Right lobe of liver (tissue), 6 donors: ENCODE measurements at regions not wholly inside any gene's neighbourhood (a gene's known extent, or its start where the extent isn't known, plus 50 kb on each side); places are given as distances from the start of the nearest gene placed in this dataset.
"Not testable (repeated sequence)": the region's sequence is repeated elsewhere in the genome, so short reads cannot be mapped to it uniquely, and the experiment has no call there.

Source experiments
- ATAC-seq, 4 donors: fragments of 200-7000 bp; cut with Tn5 transposase; one replicate each; pipeline ENCODE4 v1.9.1; 2020; ENCODE audit warnings: mild to moderate bottlenecking in 4 of 4, moderate library complexity in 4 of 4
- DNase-seq, 3 donors: peaks; one replicate each; pipeline ENCODE4 v3.0.0-alpha.2; 2020
- H3K27ac ChIP-seq, 3 donors: fragments of 200-600 bp; one replicate each; pipeline ENCODE4 v1.8.0; 2022
- H3K27me3 ChIP-seq, 2 donors: fragments of 200-600 bp; one replicate each; pipeline ENCODE4 v1.8.0; 2022
- H3K36me3 ChIP-seq, 4 donors: fragments of 200-600 bp; sonication (generic) in 1 of 4; one replicate each; pipeline versions ENCODE4 v1.5.1 to v1.8.0; 2017 to 2022; ENCODE audit warnings: control low read depth in 1 of 4
- H3K4me1 ChIP-seq, 4 donors: fragments of 200-600 bp; sonication (generic) in 1 of 4; one replicate each; pipeline versions ENCODE4 v1.5.1 to v1.8.0; 2017 to 2022; ENCODE audit warnings: control low read depth in 1 of 4
- H3K4me3 ChIP-seq, 3 donors: fragments of 200-600 bp; one replicate each; pipeline ENCODE4 v1.8.0; 2022
- H3K9me3 ChIP-seq, 4 donors: fragments of 200-600 bp; sonication (generic) in 1 of 4; one replicate each; pipeline versions ENCODE4 v1.5.1 to v1.8.0; 2017 to 2022; ENCODE audit warnings: control low read depth in 1 of 4
- CTCF ChIP-seq, 4 donors: fragments of 200-600 bp in 3 of 4; fragments of 450-650 bp in 1 of 4; IDR thresholded peaks; one replicate each; pipeline versions ENCODE4 v1.5.1 to v1.8.0; 2016 to 2022; ENCODE audit warnings: antibody characterized with exemption in 4 of 4, mild to moderate bottlenecking in 2 of 4
- POLR2A ChIP-seq: fragments of 450-650 bp; IDR thresholded peaks from one replicate; pipeline ENCODE4 v1.6.1; 2017; ENCODE audit warnings: antibody characterized with exemption, mild to moderate bottlenecking
- WGBS: methylation state at CpG from one replicate; pipeline ENCODE4 v1.1.6; 2018; ENCODE audit warnings: low coverage, low lambda C conversion rate; ENCODE audit not compliant: insufficient coverage; ENCODE audit errors: missing lambda C conversion rate; 5-methylcytosine and 5-hydroxymethylcytosine counted together
- intact Hi-C, 2 donors: fragments of 100-400 bp; cut with DNase I; formaldehyde crosslinking; loops; one replicate each; pipeline versions ENCODE4 v1.11.2 to v1.14.1; 2022
- donor health status: DM: no; HTN: yes; CAD: no.
- donor health status: DM: no; HTN: no; CAD: no.
- donor health status: DM: no; HTN: no; CAD: no.
- donor health status: DM: no; HTN: yes; CAD: no.
- donor health status: DM: no; HTN: yes; CAD: no.

- no peaks in the 10 kb centered on the region for H3K4me1 ChIP-seq
- no peak for ATAC-seq
- no peak overlapping the region for H3K27ac ChIP-seq
- H3K27me3 ChIP-seq, result no peaks in the 10 kb centered on the region
- intact Hi-C loops, result no loop called here
- H3K9me3 ChIP-seq, result no peaks in the 10 kb centered on the region
- H3K4me3 ChIP-seq, result no peak overlapping the region
- no peak for DNase-seq
- TF ChIP-seq POLR2A, result no peak
- no peak for TF ChIP-seq CTCF (IDR thresholded peaks at IDR 0.05)
- no peaks in the 10 kb centered on the region for H3K36me3 ChIP-seq
Measured at GRCh38 chr2:160596441-160596840, 102.8 kb upstream of the RBMS1 start.

- H3K36me3 ChIP-seq, DNase-seq, H3K27me3 ChIP-seq, H3K4me1 ChIP-seq, H3K27ac ChIP-seq, H3K9me3 ChIP-seq, intact Hi-C loops, H3K4me3 ChIP-seq, ATAC-seq: not testable (repeated sequence)
- 80% methylated on average over 1 of the region's 1 CpG for WGBS
Measured at GRCh38 chr2:160600437-160600836, 106.8 kb upstream of the RBMS1 start.

- H3K27me3 ChIP-seq, result no peaks in the 10 kb centered on the region
- ATAC-seq (peak in 1 of 4 donors; percentile 27), DNase-seq (no peak)
- WGBS, result 67% methylated on average over 2 of the region's 2 CpGs
- H3K9me3 ChIP-seq, result no peaks in the 10 kb centered on the region
- no peak overlapping the region for H3K4me3 ChIP-seq
- H3K27ac ChIP-seq, result no peak overlapping the region
- no peak for TF ChIP-seq POLR2A
- TF ChIP-seq CTCF (IDR thresholded peaks at IDR 0.05), result no peak
- no peaks in the 10 kb centered on the region for H3K4me1 ChIP-seq
- intact Hi-C loops, result no loop called here
- no peaks in the 10 kb centered on the region for H3K36me3 ChIP-seq
Measured at GRCh38 chr2:160602073-160602472, 108.5 kb upstream of the RBMS1 start.

GRCh38 chr2:160603771-160604510, 110.3 kb upstream of the RBMS1 start:
- no peaks in the 10 kb centered on the region for H3K4me1 ChIP-seq
- H3K27me3 ChIP-seq, result no peaks in the 10 kb centered on the region
- H3K9me3 ChIP-seq, result no peaks in the 10 kb centered on the region
- no peak overlapping the region for H3K4me3 ChIP-seq
- H3K27ac ChIP-seq, result no peak overlapping the region
- WGBS, result 46% methylated on average over 3 of the region's 3 CpGs
- ATAC-seq, result peak in 2 of 4 donors; percentile 33 to 45
- intact Hi-C loops, result no loop called here
- DNase-seq, result no peak
- H3K36me3 ChIP-seq, result no peaks in the 10 kb centered on the region
- TF ChIP-seq CTCF (IDR thresholded peaks at IDR 0.05) (no peak), POLR2A (no peak)

GRCh38 chr2:160606341-160606740, 112.7 kb upstream of the RBMS1 start:
- no peaks in the 10 kb centered on the region for H3K9me3 ChIP-seq
- H3K4me1 ChIP-seq, result no peaks in the 10 kb centered on the region
- no peaks in the 10 kb centered on the region for H3K36me3 ChIP-seq
- H3K4me3 ChIP-seq, result no peak overlapping the region
- 83% methylated on average over 1 of the region's 1 CpG for WGBS
- no peaks in the 10 kb centered on the region for H3K27me3 ChIP-seq
- DNase-seq, result no peak
- no peak for ATAC-seq
- no peak overlapping the region for H3K27ac ChIP-seq
- TF ChIP-seq POLR2A (no peak), CTCF (IDR thresholded peaks at IDR 0.05) (no peak)
- intact Hi-C loops, result no loop called here
